Prostate gland (tissue), 2 donors: ENCODE measurements at regions not wholly inside any gene's neighbourhood (a gene's known extent, or its start where the extent isn't known, plus 50 kb on each side); places are given as distances from the start of the nearest gene placed in this dataset.

Source experiments
- DNase-seq: peaks from one replicate; pipeline ENCODE4 v3.0.0-alpha.2; 2019; ENCODE audit warnings: low spot score
- H3K27ac ChIP-seq, 2 donors: fragments of 200-600 bp; sonication (generic); 2 replicates each; pipeline ENCODE4 v1.5.1; 2017 to 2019
- H3K27me3 ChIP-seq: fragments of 200-600 bp; sonication (generic); replicated peaks from 2 replicates; pipeline ENCODE4 v1.5.1; 2019; ENCODE audit not compliant: insufficient read depth
- H3K36me3 ChIP-seq, 2 donors: fragments of 200-600 bp; sonication (generic); 1 replicate in 1 of 2; 2 replicates in 1 of 2; pipeline versions ENCODE4 v1.5.1 to v1.8.1; 2017 to 2019
- H3K4me1 ChIP-seq: fragments of 200-600 bp; sonication (generic); replicated peaks from 2 replicates; pipeline ENCODE4 v1.5.1; 2019
- H3K4me3 ChIP-seq, 2 donors: fragments of 200-600 bp; sonication (generic); 2 replicates each; pipeline ENCODE4 v1.5.1; 2017 to 2019
- H3K9me3 ChIP-seq: fragments of 200-600 bp; sonication (generic); 2 replicates; pipeline ENCODE4 v1.5.1; 2017
- CTCF ChIP-seq, 4 experiments: fragments of 200-600 bp in 2 of 4; fragments of 450-650 bp in 2 of 4; sonication (generic) in 2 of 4; IDR thresholded peaks; 1 replicate in 3 of 4; 2 replicates in 1 of 4; pipeline ENCODE4 v1.5.1; 2016 to 2019; ENCODE audit warnings: antibody characterized with exemption in 4 of 4, mild to moderate bottlenecking in 2 of 4, moderate library complexity in 2 of 4
- POLR2A ChIP-seq: fragments of 450-650 bp; IDR thresholded peaks from one replicate; pipeline ENCODE4 v1.6.1; 2016; ENCODE audit warnings: antibody characterized with exemption, mild to moderate bottlenecking
- POLR2AphosphoS5 ChIP-seq: sonication (generic); formaldehyde crosslinking; IDR thresholded peaks from one replicate; pipeline ENCODE4 v1.6.1; 2017; ENCODE audit warnings: antibody characterized with exemption
- WGBS: methylation state at CpG from one replicate; pipeline ENCODE4 v1.1.5; 2018; 5-methylcytosine and 5-hydroxymethylcytosine counted together
- intact Hi-C: fragments of 100-400 bp; cut with DNase I; formaldehyde crosslinking; loops from one replicate; pipeline ENCODE4 v1.14.2; 2022
- small RNA-seq, 2 donors: library from RNA; depleted of rRNA; stranded (forward); fragments of <200 nt; gene quantifications; one replicate each; pipeline ENCODE3, GENCODE V24; 2016

DNA sequence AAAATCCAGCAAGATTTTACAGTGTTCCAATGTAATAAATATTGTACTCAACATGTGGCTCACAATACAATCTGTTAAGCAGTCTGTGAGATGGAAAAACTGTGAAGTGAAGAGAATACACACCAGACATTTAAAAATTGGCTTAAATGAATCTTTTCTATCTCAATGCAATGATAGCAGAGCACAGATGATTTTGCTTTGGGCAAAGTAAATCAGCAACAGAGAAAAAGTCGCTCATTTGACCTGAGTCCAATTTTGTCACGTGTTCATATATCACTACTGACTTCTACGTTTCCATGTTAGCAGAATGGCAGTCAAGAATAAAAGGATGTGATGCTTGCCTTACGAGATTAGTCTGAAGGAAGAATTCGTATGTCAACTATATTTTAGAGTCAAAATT, 506.7 kb downstream of the POM121L12 start:
- H3K4me1 ChIP-seq, result no peaks in the 10 kb centered on the region
- TF ChIP-seq POLR2A (no peak), CTCF (IDR thresholded peaks at IDR 0.05) (no peak), POLR2AphosphoS5 (no peak)
- intact Hi-C loops, result no loop called here
- no peak overlapping the region for H3K4me3 ChIP-seq
- WGBS, result 74% methylated on average over 5 of the region's 5 CpGs
- no peaks in the 10 kb centered on the region for H3K27me3 ChIP-seq
- H3K9me3 ChIP-seq, result no peaks in the 10 kb centered on the region
- DNase-seq, result no peak
- H3K27ac ChIP-seq, result no peak overlapping the region
- no peaks in the 10 kb centered on the region for H3K36me3 ChIP-seq

Small RNAs in the stretch of these regions (small RNA-seq; reads per million reads assigned to genes)
- gene RN7SKP218 (0 reads per million in 2 donors), gene RNU1-14P (0 reads per million in 2 donors)
